B cell (primary cell): ENCODE measurements at regions not wholly inside any gene's neighbourhood (a gene's known extent, or its start where the extent isn't known, plus 50 kb on each side); places are given as distances from the start of the nearest gene placed in this dataset.

Experiments
- ATAC-seq: fragments of 200-7000 bp; cut with Tn5 transposase; one replicate; pipeline ENCODE4 v1.10.0; 2021; ENCODE audit warnings: low read depth, mild to moderate bottlenecking, moderate number of reproducible peaks, moderate library complexity
- CTCF ChIA-PET: fragments of 350-600 bp; sonication (Branson Sonifier 250); formaldehyde crosslinking; loops from one replicate; lab custom pipeline; 2021; ENCODE audit warnings: antibody characterized with exemption, inconsistent platforms; lab: Charles Lee
- POLR2A ChIA-PET: fragments of 350-600 bp; sonication (Branson Sonifier 250); formaldehyde crosslinking; loops from one replicate; lab custom pipeline; 2021; ENCODE audit warnings: antibody characterized with exemption; lab: Charles Lee
- DNase-seq: peaks from one replicate; pipeline ENCODE4 v3.0.0; 2013
- H2AFZ ChIP-seq: 2 replicates; pipeline ENCODE4 v1.6.1; 2012; ENCODE audit warnings: mild to moderate bottlenecking, low read depth, low read length; ENCODE audit not compliant: insufficient read depth, poor library complexity, severe bottlenecking
- H3K27ac ChIP-seq, 2 donors: 1 replicate in 1 of 2; 2 replicates in 1 of 2; pipeline ENCODE4 v1.5.1; 2012 to 2013; ENCODE audit warnings: low read length in 2 of 2, mild to moderate bottlenecking in 2 of 2, moderate library complexity in 1 of 2
- H3K27me3 ChIP-seq, 4 experiments: fragments of 200-600 bp in 1 of 4; sonication (generic) in 1 of 4; replicated peaks in 1 of 4; 1 replicate in 2 of 4; 2 replicates in 2 of 4; pipeline versions ENCODE4 v1.6.1 to v1.7.0; 2013 to 2016; ENCODE audit warnings: low read length in 3 of 4, mild to moderate bottlenecking in 2 of 4, mixed read lengths in 1 of 4, moderate library complexity in 1 of 4; ENCODE audit not compliant: insufficient read depth in 4 of 4, control insufficient read depth in 3 of 4; ENCODE audit errors: control extremely low read depth in 1 of 4
- H3K36me3 ChIP-seq, 2 experiments: replicated peaks in 1 of 2; 1 replicate in 1 of 2; 2 replicates in 1 of 2; pipeline versions ENCODE4 v1.6.1 to v1.7.1; 2013; ENCODE audit warnings: low read length in 1 of 2; ENCODE audit not compliant: insufficient read depth in 2 of 2, control insufficient read depth in 1 of 2; ENCODE audit errors: control extremely low read depth in 1 of 2, extremely low read depth in 1 of 2
- H3K4me1 ChIP-seq, 2 donors: fragments of 200-600 bp in 1 of 2; sonication (generic) in 1 of 2; 1 replicate in 1 of 2; 2 replicates in 1 of 2; pipeline versions ENCODE4 v1.5.1 to v1.6.1; 2013 to 2017; ENCODE audit warnings: low read length in 2 of 2; ENCODE audit not compliant: control insufficient read depth in 2 of 2, insufficient read depth in 2 of 2
- H3K4me2 ChIP-seq: replicated peaks from 2 replicates; pipeline ENCODE3; 2012; ENCODE audit warnings: mild to moderate bottlenecking, low read depth, low read length; ENCODE audit not compliant: poor library complexity, severe bottlenecking
- H3K4me3 ChIP-seq, 5 experiments: fragments of 200-600 bp in 1 of 5; sonication (generic) in 1 of 5; 1 replicate in 3 of 5; 2 replicates in 2 of 5; pipeline versions ENCODE4 v1.5.1 to v1.7.0; 2011 to 2016; ENCODE audit warnings: low read length in 4 of 5, mild to moderate bottlenecking in 4 of 5, low read depth in 2 of 5, control low read depth in 1 of 5, moderate library complexity in 1 of 5; ENCODE audit not compliant: insufficient read depth in 1 of 5; ENCODE audit errors: control extremely low read depth in 1 of 5, extremely low read depth in 1 of 5
- H3K79me2 ChIP-seq: fragments of 200-600 bp; sonication (generic); one replicate; pipeline ENCODE4 v1.6.0; 2016; ENCODE audit warnings: low read length; ENCODE audit not compliant: control insufficient read depth, insufficient read depth
- H3K9ac ChIP-seq: fragments of 200-600 bp; sonication (generic); 2 replicates; pipeline ENCODE4 v1.6.1; 2017; ENCODE audit warnings: mild to moderate bottlenecking, low read length, moderate library complexity
- H3K9me3 ChIP-seq, 3 donors: one replicate each; pipeline versions ENCODE4 v1.6.1 to v1.7.1; 2013; ENCODE audit warnings: low read length in 2 of 3; ENCODE audit not compliant: control insufficient read depth in 2 of 3, insufficient read depth in 1 of 3; ENCODE audit errors: control extremely low read depth in 1 of 3
- H4K20me1 ChIP-seq: 2 replicates; pipeline ENCODE4 v1.6.0; 2012; ENCODE audit warnings: mild to moderate bottlenecking, low read length; ENCODE audit not compliant: insufficient read depth, control insufficient read depth, poor library complexity, severe bottlenecking
- H3K27ac Mint-ChIP-seq: one replicate; pipeline ENCODE4 v1.8.0; 2021; ENCODE audit warnings: mixed read lengths
- H3K27me3 Mint-ChIP-seq: one replicate; pipeline ENCODE4 v1.8.0; 2021; ENCODE audit warnings: mixed read lengths
- H3K4me1 Mint-ChIP-seq: one replicate; pipeline ENCODE4 v1.8.0; 2021; ENCODE audit warnings: mixed read lengths
- H3K4me3 Mint-ChIP-seq: one replicate; pipeline ENCODE4 v1.8.0; 2021; ENCODE audit warnings: mixed read lengths
- H3K9me3 Mint-ChIP-seq: one replicate; pipeline ENCODE4 v1.8.0; 2022; ENCODE audit warnings: mixed read lengths; ENCODE audit not compliant: insufficient read depth
- EZH2 ChIP-seq: IDR thresholded peaks from 2 replicates; pipeline ENCODE4 v1.6.1; 2012; ENCODE audit warnings: borderline replicate concordance, low read depth, mild to moderate bottlenecking, moderate library complexity, low read length; ENCODE audit not compliant: insufficient read depth, poor library complexity, severe bottlenecking
- WGBS: methylation state at CpG from one replicate; pipeline ENCODE4 v1.1.5; 2013; ENCODE audit warnings: missing lambda C conversion rate; ENCODE audit not compliant: insufficient coverage; 5-methylcytosine and 5-hydroxymethylcytosine counted together
- intact Hi-C: fragments of 100-400 bp; cut with micrococcal nuclease; formaldehyde crosslinking; loops from one replicate; pipeline ENCODE4 v1.10.0; 2022
- TF ChIP-seq, protein P1 (sequence below): fragments of 200-600 bp; IDR thresholded peaks from one replicate; pipeline ENCODE4 v1.8.0; 2022; ENCODE audit warnings: antibody characterized with exemption, mild to moderate bottlenecking

DNA sequence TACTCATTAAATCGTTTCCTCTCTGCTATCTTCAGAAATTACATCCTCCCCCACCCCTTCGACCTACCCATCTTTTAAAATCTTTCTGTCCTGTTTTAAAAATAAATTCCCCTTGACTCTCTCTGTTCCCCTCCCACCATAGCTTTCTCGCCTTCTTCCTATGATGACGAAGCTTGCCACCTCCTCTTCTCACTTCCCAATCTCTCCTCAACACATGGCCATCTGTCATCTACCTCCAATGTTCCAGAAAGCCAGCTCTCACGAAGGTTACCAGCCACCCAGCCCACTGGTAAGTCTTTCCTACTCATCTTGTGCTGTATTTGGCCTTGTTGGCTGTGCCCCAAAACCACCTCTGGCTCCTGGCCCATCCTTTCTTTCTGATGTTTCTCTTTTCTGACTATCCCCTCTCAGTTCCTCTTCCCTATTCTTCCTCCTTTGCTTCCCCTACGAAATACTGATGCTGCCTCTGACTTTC is 346.3 kb downstream of the ENC1 start:
- intact Hi-C loops = no loop called here
- no peak overlapping the region for H3K27ac Mint-ChIP-seq
- Histone ChIP-seq H3K79me2 (no peaks in the 10 kb centered on the region), H3K4me2 (no peak overlapping the region), H3K9me3 (no peaks in the 10 kb centered on the region), H3K27ac (no peak overlapping the region), H3K27me3 (no peaks in the 10 kb centered on the region), H4K20me1 (no peaks in the 10 kb centered on the region), H3K4me1 (no peaks in the 10 kb centered on the region), H2AFZ (no peak overlapping the region), H3K9ac (no peak overlapping the region), H3K36me3 (no peaks in the 10 kb centered on the region), H3K4me3 (no peak overlapping the region)
- no peaks in the 10 kb centered on the region for H3K9me3 Mint-ChIP-seq
- no peaks in the 10 kb centered on the region for H3K4me1 Mint-ChIP-seq
- H3K27me3 Mint-ChIP-seq = peaks cover 12% of the 10 kb centered on the region
- WGBS = 27% methylated on average over 6 of the region's 6 CpGs
- no peak overlapping the region for H3K4me3 Mint-ChIP-seq
- ChIA-PET CTCF (no interaction called here), POLR2A (no interaction called here)
- no peak for DNase-seq
- no peak for TF ChIP-seq EZH2
- TF ChIP-seq, protein P1, sequence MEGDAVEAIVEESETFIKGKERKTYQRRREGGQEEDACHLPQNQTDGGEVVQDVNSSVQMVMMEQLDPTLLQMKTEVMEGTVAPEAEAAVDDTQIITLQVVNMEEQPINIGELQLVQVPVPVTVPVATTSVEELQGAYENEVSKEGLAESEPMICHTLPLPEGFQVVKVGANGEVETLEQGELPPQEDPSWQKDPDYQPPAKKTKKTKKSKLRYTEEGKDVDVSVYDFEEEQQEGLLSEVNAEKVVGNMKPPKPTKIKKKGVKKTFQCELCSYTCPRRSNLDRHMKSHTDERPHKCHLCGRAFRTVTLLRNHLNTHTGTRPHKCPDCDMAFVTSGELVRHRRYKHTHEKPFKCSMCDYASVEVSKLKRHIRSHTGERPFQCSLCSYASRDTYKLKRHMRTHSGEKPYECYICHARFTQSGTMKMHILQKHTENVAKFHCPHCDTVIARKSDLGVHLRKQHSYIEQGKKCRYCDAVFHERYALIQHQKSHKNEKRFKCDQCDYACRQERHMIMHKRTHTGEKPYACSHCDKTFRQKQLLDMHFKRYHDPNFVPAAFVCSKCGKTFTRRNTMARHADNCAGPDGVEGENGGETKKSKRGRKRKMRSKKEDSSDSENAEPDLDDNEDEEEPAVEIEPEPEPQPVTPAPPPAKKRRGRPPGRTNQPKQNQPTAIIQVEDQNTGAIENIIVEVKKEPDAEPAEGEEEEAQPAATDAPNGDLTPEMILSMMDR = no peak
- no peak for ATAC-seq

DNA sequence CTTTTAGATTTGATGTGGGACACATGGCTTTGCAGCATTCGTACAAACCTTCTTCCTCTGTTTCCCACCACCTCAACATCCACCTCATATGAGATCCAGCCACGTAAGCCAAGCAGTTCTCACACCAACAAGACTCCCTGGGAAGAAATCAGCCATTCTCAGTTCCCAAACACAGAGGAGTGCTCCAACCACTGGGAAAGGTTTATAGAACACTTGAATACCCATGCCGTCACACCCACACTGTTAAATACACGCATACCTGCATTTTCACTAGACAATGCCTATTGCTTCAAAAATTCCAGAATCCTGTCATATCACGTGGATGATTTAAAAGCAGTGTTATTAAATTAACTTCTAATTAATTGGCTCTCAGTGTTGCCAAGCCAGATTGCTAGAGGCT is 347.3 kb downstream of the ENC1 start:
- peaks cover 12% of the 10 kb centered on the region for H3K27me3 Mint-ChIP-seq
- no peak overlapping the region for H3K4me3 Mint-ChIP-seq
- Histone ChIP-seq H3K27me3 (no peaks in the 10 kb centered on the region), H3K36me3 (no peaks in the 10 kb centered on the region), H4K20me1 (no peaks in the 10 kb centered on the region), H3K4me2 (no peak overlapping the region), H3K79me2 (no peaks in the 10 kb centered on the region), H3K4me1 (no peaks in the 10 kb centered on the region), H3K9ac (no peak overlapping the region), H3K27ac (no peak overlapping the region), H3K4me3 (no peak overlapping the region), H2AFZ (no peak overlapping the region), H3K9me3 (no peaks in the 10 kb centered on the region)
- DNase-seq (no peak), ATAC-seq (no peak)
- no peak overlapping the region for H3K27ac Mint-ChIP-seq
- H3K9me3 Mint-ChIP-seq = no peaks in the 10 kb centered on the region
- ChIA-PET POLR2A (no interaction called here), CTCF (no interaction called here)
- no peaks in the 10 kb centered on the region for H3K4me1 Mint-ChIP-seq
- 100% methylated on average over 1 of the region's 5 CpGs for WGBS
- TF ChIP-seq EZH2 = no peak
- TF ChIP-seq, protein P1 = no peak
- intact Hi-C loops = no loop called here
